Suprapubic skin (tissue), 4 donors: ENCODE measurements at regions not wholly inside any gene's neighbourhood (a gene's known extent, or its start where the extent isn't known, plus 50 kb on each side); places are given as distances from the start of the nearest gene placed in this dataset.

Experiments used
- DNase-seq, 2 donors: peaks; one replicate each; pipeline ENCODE4 v3.0.0-alpha.2; 2019; ENCODE audit warnings: low spot score in 2 of 2
- H3K27ac ChIP-seq: fragments of 200-600 bp; sonication (generic); one replicate; pipeline ENCODE4 v1.5.1; 2019
- H3K27me3 ChIP-seq: fragments of 200-600 bp; sonication (generic); one replicate; pipeline ENCODE4 v1.5.1; 2019
- H3K36me3 ChIP-seq: fragments of 200-600 bp; sonication (generic); one replicate; pipeline ENCODE4 v1.5.1; 2019
- H3K4me1 ChIP-seq: fragments of 200-600 bp; sonication (generic); one replicate; pipeline ENCODE4 v1.5.1; 2019
- H3K4me3 ChIP-seq: fragments of 200-600 bp; sonication (generic); one replicate; pipeline ENCODE4 v1.5.1; 2019; ENCODE audit warnings: mild to moderate bottlenecking
- H3K9me3 ChIP-seq: fragments of 200-600 bp; sonication (generic); one replicate; pipeline ENCODE4 v1.5.1; 2019
- CTCF ChIP-seq, 2 donors: fragments of 200-600 bp in 1 of 2; fragments of 450-650 bp in 1 of 2; sonication (generic) in 1 of 2; IDR thresholded peaks; one replicate each; pipeline ENCODE4 v1.5.1; 2016 to 2019; ENCODE audit warnings: antibody characterized with exemption in 2 of 2, mild to moderate bottlenecking in 1 of 2, moderate library complexity in 1 of 2
- EP300 ChIP-seq: sonication (generic); formaldehyde crosslinking; IDR thresholded peaks from one replicate; pipeline ENCODE4 v1.6.1; 2017; ENCODE audit warnings: antibody characterized with exemption
- POLR2A ChIP-seq, 2 donors: fragments of 450-650 bp; IDR thresholded peaks; one replicate each; pipeline ENCODE4 v1.6.1; 2017; ENCODE audit warnings: antibody characterized with exemption in 2 of 2, mild to moderate bottlenecking in 2 of 2, moderate library complexity in 2 of 2
- POLR2AphosphoS5 ChIP-seq, 3 donors: sonication (generic); formaldehyde crosslinking; IDR thresholded peaks; one replicate each; pipeline ENCODE4 v1.6.1; 2017; ENCODE audit warnings: antibody characterized with exemption in 3 of 3
- WGBS: methylation state at CpG from one replicate; pipeline ENCODE4 v1.1.5; 2018; 5-methylcytosine and 5-hydroxymethylcytosine counted together

- DNase-seq: no peak
- H3K27ac ChIP-seq: no peak overlapping the region
- peaks cover 5% of the 10 kb centered on the region for H3K4me1 ChIP-seq
- H3K27me3 ChIP-seq: no peaks in the 10 kb centered on the region
- TF ChIP-seq CTCF (IDR thresholded peaks at IDR 0.05) (no peak), EP300 (no peak), POLR2A (IDR thresholded peaks at IDR 0.05) (no peak), POLR2AphosphoS5 (IDR thresholded peaks at IDR 0.05) (no peak)
- H3K36me3 ChIP-seq: no peaks in the 10 kb centered on the region
- no peak overlapping the region for H3K4me3 ChIP-seq
- H3K9me3 ChIP-seq: no peaks in the 10 kb centered on the region
Measured at GRCh38 chr10:62687230-62687748, 117.2 kb upstream of the ADO start.

- no peaks in the 10 kb centered on the region for H3K9me3 ChIP-seq
- H3K4me3 ChIP-seq: no peak overlapping the region
- no peaks in the 10 kb centered on the region for H3K36me3 ChIP-seq
- WGBS: 81% methylated on average over 2 of the region's 2 CpGs
- H3K4me1 ChIP-seq: peaks cover 5% of the 10 kb centered on the region
- no peak overlapping the region for H3K27ac ChIP-seq
- no peaks in the 10 kb centered on the region for H3K27me3 ChIP-seq
- TF ChIP-seq CTCF (IDR thresholded peaks at IDR 0.05) (no peak), POLR2AphosphoS5 (IDR thresholded peaks at IDR 0.05) (no peak), EP300 (no peak), POLR2A (IDR thresholded peaks at IDR 0.05) (no peak)
- DNase-seq: no peak
Measured at GRCh38 chr10:62688971-62689700, 115.4 kb upstream of the ADO start.

GRCh38 chr10:62689712-62690111, 114.8 kb upstream of the ADO start:
- H3K4me3 ChIP-seq: no peak overlapping the region
- no peak for TF ChIP-seq EP300
- no peak for TF ChIP-seq CTCF (IDR thresholded peaks at IDR 0.05)
- TF ChIP-seq POLR2A (IDR thresholded peaks at IDR 0.05): no peak
- no peak for TF ChIP-seq POLR2AphosphoS5 (IDR thresholded peaks at IDR 0.05)
- no peaks in the 10 kb centered on the region for H3K36me3 ChIP-seq
- H3K27me3 ChIP-seq: no peaks in the 10 kb centered on the region
- H3K27ac ChIP-seq: no peak overlapping the region
- WGBS: 60% methylated on average over 5 of the region's 5 CpGs
- peaks cover 5% of the 10 kb centered on the region for H3K4me1 ChIP-seq
- H3K9me3 ChIP-seq: no peaks in the 10 kb centered on the region
- DNase-seq: no peak

- DNase-seq: no peak
- Histone ChIP-seq H3K4me3 (no peak overlapping the region), H3K9me3 (no peaks in the 10 kb centered on the region), H3K27me3 (no peaks in the 10 kb centered on the region), H3K4me1 (peaks cover 5% of the 10 kb centered on the region), H3K27ac (no peak overlapping the region), H3K36me3 (no peaks in the 10 kb centered on the region)
- WGBS: 80% methylated on average over 3 of the region's 3 CpGs
- TF ChIP-seq CTCF (IDR thresholded peaks at IDR 0.05): no peak
- TF ChIP-seq POLR2AphosphoS5 (IDR thresholded peaks at IDR 0.05): no peak
- TF ChIP-seq EP300: no peak
- no peak for TF ChIP-seq POLR2A (IDR thresholded peaks at IDR 0.05)
Measured at GRCh38 chr10:62690703-62691102, 113.8 kb upstream of the ADO start.

- Histone ChIP-seq H3K27ac (no peak overlapping the region), H3K9me3 (no peaks in the 10 kb centered on the region), H3K4me1 (peaks cover 5% of the 10 kb centered on the region), H3K36me3 (no peaks in the 10 kb centered on the region), H3K27me3 (no peaks in the 10 kb centered on the region), H3K4me3 (no peak overlapping the region)
- TF ChIP-seq POLR2AphosphoS5 (IDR thresholded peaks at IDR 0.05): no peak
- no peak for TF ChIP-seq EP300
- TF ChIP-seq CTCF (IDR thresholded peaks at IDR 0.05): no peak
- TF ChIP-seq POLR2A (IDR thresholded peaks at IDR 0.05): no peak
- WGBS: 35% methylated on average over 4 of the region's 4 CpGs
- DNase-seq: no peak
Measured at GRCh38 chr10:62691336-62691735, 113.2 kb upstream of the ADO start.
